ENCODE measurements at regions not wholly inside any gene's neighbourhood (a gene's known extent, or its start where the extent isn't known, plus 50 kb on each side); places are given as distances from the start of the nearest gene placed in this dataset.

DNA sequence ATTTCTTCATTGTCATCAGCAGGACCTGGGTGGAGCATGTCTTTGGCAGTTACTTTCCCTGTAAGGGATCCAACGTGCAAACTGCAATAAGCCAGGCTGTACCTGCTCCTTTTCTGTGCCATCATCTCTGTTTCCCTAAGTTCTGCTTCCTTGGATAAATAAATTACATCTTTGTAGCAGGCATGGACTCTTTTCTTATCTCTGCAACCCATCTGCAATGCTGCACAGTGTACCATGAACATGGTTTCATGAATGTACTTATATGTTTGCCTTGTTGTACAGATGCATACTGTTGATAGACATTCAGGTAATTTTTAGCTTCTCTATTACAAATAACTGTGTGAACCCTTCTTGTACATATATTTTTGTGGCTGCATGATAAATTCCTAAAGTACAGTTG is 616.7 kb upstream of the PIK3C3 start:
- no peak for DNase-seq

DNA sequence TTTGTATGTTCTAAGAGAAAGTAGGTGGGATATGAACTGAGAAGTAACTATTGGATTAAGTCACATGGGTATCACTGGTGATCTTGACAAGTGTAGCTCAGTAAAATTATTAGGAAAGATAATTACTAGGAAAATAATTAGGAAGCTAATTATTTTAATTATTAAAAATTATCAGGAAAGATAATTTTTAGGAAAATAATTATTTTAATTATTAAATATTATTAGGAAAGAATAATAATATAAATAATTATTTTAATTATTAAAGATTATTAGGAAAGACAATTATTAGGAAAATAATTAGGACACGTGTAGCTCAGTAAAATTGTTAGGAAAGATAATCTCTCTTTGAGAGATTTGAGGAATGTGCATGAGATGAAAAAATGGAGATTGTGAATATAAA is 623.4 kb upstream of the PIK3C3 start:
- no peak for DNase-seq

DNA sequence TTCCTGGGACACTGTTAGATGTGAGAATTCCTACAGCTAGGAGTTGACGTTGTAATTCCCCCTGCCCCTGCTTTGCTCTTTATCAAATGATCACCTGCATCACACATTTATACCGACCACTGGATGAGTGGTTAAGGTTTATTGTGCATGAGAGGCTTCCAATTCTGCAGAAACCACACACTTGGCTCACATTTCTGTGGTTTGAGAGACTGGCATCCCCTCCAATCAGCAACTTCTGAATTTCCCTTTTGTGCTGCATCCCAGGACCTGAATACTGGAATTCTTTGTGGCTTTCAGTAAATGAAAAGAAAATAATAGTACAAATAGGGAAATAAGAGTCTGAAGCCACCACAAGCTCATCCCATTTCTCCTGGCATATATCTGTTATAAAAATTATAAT is 628.7 kb upstream of the PIK3C3 start:
- no peak for DNase-seq

DNA sequence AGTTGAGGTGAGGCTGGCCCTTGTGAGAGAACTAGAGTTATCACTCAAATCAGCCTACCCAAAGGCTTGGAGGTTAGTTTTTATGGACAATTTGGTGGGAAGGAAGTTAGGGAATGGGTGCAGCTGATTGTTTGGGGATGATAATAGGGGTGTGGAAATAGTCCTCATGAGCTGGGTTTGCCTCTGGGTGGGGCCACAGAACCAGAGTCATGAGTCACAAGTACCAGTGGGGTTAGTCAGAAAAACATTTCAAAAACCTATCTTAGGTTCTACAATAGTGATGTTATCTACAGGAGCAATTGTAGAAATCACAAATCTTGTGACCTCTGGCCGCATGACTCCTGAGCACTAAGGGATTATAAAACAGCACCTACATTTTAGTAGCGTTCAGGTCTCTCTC is 630.1 kb upstream of the PIK3C3 start:
- DNase-seq = no peak

DNA sequence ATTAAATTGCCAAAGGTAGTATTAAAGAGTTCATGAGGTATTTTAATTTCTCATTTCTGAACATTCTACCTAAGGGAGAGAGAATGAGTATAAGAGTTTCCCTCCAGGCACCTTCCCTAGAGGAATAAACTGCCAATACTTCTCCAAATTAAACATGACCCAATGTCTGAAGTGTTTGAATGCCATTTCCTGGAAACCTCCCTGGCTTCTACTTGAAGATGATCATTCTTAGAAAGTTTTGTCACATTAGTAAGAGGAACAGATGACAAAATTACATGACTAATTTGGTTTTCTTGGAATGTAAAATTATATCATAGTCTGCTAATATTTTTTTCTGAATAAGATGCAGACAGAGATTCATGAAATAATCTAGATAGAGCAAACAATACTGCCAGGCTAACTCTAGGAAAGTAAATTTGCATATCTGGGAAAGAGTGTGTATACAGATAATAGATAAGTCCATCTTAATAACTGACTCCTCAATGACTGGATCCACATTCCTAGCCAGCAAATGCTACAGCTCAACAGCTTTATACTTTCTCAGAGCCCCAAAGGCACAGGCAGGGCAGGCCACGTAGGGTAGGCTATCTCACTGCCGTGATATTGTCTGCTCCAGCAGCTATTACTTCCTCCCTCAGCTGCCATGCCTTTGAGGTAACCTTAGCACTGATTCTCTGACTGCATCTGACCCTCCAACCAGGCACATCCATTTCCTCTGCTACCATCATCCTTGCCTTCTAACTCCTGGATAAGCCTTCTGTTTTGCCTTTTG is 630.8 kb upstream of the PIK3C3 start:
- no peak for DNase-seq

DNA sequence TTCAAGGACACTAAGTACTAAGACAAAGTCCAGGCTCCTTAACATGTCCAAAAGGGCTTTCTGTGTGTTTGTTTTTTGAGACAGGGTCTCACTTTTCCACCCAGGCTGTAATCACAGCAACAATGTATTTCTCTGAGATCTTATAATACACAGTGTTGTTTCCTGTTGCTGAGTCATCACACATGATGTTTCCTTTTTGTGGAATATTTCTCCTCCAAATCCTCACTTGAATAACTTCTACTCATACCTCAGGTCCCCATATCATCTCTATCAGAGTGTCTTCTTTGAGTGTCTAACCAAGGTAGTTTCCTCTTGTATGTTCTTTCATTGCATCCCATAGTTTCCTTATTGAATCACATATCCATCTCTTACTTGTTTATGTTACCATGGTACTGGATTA is 632.0 kb upstream of the PIK3C3 start:
- no peak for DNase-seq

DNA sequence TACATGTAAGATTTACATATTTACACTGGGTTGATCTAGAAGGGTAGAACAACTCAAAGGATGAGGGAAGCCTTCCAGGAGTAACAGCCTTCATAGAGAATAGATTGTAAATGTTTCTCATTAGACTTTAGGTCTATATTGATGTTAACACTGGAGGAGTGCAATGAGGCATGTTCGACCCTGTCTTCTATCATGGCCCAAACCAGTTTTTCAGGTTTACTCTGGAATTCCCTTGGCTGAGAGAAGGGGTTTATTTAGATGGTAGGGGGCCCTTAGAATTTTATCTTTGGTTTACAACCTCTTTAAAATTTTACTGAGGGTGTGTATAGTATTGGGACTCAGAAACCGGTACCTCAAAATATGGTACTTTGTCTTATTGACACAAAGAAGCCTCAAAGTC is 634.9 kb upstream of the PIK3C3 start:
- DNase-seq = no peak

DNA sequence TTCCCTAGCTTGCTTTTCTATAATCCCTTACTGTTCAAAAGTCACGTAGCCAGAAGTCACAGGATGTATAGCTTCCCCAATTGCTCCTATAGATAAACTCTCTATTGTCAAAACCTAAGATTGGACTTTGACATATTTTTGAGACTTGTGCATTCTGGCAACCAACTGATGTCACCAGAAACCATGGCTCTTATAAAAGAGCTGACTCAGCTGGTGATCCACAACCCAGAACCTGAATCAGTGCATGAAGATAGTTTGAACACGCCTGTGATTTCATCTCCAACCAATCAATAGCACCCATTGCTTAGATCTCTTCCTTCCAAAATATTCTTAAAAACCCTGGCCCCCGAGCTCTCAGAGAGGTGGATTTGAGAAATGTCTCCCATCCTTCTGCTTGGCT is 639.9 kb upstream of the PIK3C3 start:
- no peak for DNase-seq

DNA sequence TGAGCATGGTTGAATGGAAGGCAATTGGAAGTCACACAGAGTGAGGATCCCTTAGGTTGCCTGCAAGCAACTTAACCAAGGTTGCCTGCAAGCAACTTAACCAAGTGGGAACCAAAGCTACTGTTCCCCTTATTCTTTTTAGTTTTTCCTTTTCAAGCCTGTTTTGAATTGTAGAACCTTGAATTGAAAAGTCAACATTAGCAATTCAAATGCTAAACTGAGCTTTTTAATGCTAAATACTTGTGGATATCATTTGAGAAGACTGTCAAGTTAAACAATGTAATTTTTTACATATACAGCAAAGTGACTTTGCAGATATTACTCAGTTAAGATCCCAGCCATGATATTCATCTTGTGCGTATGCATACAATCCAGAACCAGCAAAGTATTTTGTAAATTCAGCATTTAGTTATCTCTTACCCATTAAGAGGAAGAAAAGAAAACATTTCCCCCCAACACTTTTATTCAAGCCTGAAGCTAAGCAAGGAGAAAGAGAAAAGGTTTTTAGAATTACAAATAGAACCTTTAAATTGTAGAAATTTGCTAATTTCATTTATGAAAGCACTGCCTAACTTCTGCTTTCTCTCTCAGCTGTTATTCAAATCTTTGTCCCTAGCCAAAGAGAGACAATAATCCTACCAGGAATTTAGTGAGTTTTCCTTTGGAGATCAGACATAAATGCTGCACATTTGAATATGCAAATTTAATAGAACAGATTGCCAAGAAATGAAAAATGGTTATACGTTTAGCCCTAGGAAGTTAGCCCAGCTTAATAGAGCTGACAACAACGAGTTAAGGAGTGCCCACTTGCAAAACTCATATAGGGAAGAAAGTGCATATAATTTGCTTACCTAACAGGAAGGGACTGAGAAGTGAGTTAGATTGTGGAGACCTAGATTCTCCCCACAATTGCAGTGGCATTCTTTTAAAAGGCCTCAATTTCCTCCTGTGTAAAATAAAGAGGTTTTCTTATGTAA is 643.2 kb upstream of the PIK3C3 start:
- no peak for DNase-seq

DNA sequence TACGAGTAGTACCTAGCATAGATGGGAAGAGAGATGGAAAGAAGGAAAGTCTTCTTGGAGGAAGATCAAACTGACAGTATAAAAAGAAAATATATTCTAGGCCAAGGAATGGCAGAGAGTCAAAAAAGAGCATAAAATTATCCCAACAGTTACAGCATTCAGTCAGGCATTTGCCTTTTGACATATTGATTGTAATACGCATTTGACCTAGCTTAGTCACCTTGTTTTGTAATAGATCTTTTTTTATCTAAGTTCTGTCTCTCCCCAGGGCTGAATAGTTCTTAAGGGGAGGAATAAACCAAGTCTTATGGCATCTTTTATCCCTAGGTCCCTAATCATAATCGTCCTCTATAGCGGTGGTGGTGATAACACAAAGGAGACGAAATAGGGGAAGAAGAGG is 657.3 kb upstream of the PIK3C3 start:
- no peak for DNase-seq

DNA sequence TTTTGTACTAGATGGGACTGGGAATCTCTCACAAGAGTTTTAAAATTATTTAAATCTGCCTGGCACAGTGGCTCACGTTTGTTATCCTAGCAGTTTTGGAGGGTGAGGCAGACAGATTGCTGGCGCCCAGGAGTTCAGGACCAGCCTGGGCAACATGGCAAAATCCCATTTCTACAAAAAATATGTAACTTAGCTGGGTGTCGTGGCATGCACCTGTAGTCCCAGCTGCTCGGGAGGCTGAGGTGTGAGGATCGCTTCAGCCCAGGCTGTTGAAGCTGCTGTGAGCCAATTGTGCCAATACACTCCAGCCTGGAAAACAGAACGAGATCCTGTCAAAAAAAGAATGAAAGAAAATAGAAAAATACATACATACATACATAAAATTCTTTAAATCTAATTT is 685.7 kb upstream of the PIK3C3 start:
- no peak for DNase-seq

DNA sequence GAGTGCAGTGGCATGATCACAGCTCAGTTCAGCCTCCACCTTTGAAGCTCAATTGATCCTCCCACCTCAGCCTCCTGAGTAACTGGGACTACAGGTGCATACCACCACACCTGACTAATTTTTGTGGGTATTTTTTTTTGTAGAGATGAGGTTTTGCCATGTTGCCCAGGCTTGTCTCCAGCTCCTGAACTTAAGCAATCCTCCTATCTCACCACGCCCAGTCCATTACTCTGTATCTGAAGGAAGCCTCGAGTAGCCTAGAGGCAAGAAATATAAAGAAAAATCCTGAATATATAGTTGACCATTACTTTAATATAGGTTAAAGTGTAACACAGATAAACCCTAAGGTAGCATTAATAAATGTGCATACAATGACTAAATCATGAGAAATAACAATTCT is 686.8 kb upstream of the PIK3C3 start:
- DNase-seq = peak; percentile 66

DNA sequence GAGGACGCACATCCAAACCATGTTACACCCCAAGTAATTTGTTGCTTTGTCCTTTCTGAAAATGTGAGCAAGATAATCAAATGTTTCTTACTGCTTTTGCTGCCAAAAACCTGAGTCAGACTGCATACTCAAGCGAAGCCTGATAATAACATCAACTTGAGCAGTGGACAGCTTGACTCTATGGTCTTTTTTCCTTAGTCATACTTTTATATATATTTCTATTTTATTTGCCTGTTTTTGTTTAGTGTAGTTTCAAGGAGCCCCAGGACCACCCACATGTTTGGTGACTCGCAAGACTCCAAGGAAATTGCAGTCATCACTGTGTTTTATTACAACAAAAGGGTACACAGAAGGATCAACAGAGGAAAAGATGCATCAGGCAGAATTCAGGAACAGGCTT is 688.4 kb upstream of the PIK3C3 start:
- DNase-seq = no peak

DNA sequence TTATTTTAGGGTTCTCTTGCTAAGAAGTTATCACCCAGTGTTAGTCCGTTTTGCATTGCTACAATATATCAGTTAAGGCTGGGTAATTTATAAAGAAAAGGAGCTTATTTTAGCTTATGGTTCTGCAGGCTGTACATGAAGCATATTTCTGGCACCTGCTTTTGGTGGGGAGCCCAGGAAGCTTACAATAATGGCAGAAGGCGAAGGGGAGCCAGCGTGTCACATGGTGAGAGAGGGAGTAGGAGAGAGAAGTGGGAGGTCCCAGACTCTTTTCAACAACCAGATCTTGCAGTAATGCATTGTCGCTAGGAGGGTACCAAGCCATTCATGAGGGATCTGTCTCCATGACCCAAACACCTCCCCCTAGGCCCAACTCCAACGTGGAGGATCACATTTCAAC is 688.8 kb upstream of the PIK3C3 start:
- no peak for DNase-seq

DNA sequence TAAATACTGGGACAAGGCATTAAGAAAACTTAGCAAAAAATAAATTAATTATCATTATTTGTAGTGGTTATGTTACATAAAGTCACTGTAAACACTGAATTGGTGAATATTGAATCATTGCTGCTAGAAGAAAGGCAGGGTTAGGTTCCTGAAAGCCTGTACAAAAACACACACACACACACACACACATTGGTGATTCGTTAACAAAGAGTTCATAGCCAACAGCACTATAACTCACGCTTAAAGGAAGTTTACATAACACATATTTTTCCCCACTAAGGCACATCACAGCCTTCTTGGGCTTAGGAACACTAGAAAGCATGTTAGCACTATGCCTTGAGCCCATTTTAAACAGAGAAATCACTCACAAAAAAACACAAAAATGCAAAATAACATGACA is 690.0 kb upstream of the PIK3C3 start:
- DNase-seq = no peak

DNA sequence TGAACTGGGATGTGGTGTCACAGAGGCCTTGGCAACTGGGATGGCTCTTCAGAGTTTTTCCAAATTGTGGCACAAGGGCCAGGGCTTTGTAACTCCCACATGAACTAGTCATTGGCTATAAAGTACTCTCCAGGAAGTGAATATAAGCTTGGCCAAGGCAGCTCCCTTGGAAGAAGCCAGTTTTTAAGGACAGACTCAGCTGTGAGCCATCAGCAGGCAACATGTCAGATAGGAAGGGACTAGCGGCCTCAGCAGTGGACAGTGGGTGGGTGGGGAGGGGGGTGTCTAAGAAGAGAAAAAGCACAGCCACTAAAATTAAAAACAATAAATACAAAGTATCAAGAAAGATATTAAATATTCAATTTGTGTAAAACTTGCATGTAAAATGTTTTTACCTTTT is 691.1 kb upstream of the PIK3C3 start:
- DNase-seq = no peak

DNA sequence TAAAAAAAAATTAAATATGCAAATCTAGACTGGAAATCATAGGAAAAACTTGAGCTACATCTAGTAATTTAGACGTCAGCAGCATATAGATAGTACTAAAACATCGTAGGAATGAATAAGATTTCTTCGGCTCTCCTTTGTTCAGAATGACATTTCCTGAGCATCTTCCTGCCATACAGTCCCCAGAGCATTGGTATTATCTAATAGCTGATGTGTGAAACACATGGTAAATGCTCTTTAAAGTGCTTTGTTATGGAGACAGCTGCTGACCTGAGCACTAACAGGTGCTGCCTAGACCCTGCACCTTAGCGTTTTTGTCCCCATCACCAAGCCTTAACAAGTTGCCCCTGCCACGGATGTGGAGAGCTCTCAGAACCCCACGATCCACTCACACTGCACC is 692.3 kb upstream of the PIK3C3 start:
- no peak for DNase-seq

DNA sequence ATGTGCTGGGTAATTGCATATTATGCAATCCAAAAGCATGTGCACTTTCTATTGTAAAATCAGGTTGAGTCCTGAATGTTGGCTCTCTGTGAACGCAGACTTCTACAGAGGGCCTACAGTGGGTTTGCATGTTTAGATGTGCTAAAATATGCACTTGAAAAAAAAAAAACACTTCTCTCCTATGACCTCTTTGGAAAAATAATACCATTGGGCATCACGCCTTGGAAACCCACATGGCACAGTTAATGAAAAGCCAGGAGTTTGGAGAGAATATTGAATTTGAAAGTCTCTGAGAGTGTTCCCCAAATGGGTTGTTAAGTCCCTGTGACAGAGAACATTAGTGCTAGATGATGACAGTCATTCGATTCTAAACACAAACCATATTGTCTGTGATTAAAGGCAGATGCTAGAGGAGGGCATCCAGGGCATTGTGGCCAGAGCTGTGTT is 710.4 kb upstream of the PIK3C3 start:
- peak; percentile 29 for DNase-seq

DNA sequence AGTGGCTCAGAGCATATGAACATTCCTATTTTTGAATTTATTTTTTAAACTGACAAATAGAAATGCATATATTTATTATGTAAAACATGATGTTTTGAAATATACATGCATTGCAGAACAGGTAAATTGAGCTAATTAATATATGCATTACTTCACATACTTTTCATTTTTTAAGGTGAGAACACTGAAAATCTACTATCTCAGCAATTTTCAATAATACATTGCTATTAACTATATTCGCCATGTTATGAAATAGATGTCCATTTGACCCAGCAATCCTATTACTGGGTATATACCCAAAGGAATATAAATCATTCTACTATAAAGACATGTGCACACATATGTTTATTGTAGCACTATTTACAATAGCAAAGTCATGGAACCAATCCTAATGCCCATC is 717.7 kb upstream of the PIK3C3 start:
- DNase-seq = no peak

DNA sequence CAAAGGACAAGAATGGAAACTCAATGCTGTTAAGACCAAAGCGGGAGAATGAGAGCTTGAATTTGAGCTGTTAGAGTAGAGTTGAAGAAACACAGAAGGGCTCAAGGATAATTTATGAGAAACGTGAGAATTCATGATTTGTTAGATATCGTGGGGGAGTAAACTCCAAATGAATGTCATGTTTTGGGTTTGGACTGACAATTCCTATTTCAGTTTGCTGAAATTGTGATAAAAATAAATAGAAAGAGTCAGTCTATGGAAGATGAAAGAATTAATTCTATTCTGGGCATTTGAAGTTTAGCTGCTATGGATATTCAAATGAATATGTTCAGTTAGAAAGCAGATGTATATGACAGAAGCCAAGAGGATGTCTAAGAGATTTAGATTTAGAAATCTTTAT is 723.4 kb upstream of the PIK3C3 start:
- no peak for DNase-seq

DNA sequence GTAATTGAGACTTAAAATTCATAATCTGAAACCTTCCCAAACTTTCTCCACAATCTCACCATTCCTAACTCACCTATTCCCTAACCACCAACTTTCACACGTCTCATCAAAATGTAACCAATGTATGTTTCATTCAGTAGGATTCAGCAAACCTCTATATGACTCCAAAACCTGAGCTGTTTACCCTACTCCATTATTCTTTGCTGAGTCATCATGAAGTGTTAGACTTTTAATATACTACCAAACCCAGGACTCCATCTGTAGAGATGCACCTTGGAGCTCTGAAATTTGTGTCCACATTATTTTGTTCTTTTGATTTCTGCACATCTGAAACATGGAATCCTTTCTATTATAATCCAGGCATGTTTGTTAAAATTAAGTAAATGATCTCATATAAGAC is 727.0 kb upstream of the PIK3C3 start:
- no peak for DNase-seq

DNA sequence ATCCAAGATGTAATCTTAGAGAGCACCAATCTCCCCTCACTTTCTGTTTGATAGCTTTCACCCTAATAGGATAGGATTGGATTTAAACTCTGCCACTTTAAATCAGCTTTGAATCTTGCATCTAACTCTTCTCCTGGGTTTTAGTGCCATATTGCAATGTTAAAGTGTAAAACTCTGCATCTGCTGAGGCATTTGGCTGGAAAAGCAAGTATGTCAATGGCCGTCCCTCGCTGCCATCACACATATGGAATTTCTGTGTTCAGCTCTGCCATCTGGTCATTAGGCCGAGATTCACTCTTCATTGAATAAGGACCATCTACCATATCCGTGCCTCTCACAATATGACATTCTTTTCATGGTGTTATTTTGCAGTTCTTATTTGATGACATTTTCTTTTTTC is 728.1 kb upstream of the PIK3C3 start:
- no peak for DNase-seq

DNA sequence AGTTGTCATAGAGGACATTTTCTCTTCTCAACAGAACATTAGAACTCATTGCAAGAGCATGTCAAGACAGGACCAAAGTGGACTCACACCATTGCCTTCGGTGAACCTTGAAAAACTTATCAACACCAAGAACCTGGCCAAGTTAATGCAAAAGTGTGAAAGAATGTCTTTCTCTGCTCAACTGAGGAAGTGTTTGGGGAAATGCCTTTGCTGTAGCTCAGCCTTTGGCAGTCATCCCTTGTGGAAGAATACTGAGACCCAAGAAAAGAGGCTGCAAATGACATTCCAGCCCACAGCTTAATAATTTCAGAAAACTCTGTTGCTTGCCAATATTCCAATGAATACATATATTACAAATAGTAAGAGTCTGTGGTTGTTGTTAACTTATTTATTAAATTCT is 728.8 kb upstream of the PIK3C3 start:
- no peak for DNase-seq

DNA sequence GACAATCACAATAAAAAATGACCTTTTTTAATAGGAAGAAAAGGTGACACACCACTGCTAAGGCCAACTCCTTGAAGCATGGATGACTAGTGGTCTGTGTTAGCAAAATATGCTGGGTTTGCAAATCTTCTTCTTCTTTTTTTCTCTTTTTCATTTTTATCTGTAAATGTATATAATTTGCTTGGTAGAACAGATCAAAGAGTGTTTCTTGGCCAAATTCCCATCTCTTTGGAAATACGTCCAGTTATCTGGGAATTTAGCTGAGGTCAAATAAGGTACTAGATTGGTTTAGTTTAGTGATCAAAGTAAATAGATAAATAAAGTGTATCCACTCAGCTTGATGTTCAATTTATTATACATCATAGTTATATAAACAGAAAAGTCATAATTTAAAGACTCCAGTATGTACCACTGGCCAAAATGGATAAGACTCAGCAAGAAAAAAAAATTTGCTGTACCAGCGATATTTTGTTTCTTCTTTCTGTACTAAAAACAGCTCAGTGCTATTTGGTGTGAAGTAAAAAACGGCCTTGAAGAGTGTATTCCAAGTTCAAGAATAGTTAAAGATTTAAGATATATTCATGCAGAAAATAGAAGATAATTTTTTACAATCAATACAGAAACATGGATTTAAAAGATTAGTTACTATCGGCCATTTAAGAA is 738.6 kb upstream of the PIK3C3 start:
- DNase-seq = no peak

Measured in NCI-H146 (cell line).